HEK293 (cell line): ENCODE measurements at regions not wholly inside any gene's neighbourhood (a gene's known extent, or its start where the extent isn't known, plus 50 kb on each side); places are given as distances from the start of the nearest gene placed in this dataset.

Experiments used
- KLF8 ChIP-seq: fragments of 450-650 bp; formaldehyde crosslinking; IDR thresholded peaks from 2 replicates; pipeline ENCODE4 v1.5.1; 2016; ENCODE audit warnings: missing biosample characterization, missing genetic modification characterization
- ZBTB1 ChIP-seq: fragments of 450-650 bp; formaldehyde crosslinking; IDR thresholded peaks from 2 replicates; pipeline ENCODE4 v1.5.1; 2016; ENCODE audit warnings: missing biosample characterization, missing genetic modification characterization
- ZFHX2 ChIP-seq: fragments of 450-650 bp; formaldehyde crosslinking; conservative IDR thresholded peaks from 2 replicates; pipeline ENCODE4 v1.5.1; 2016; ENCODE audit warnings: missing biosample characterization, missing genetic modification characterization
- ZNF138 ChIP-seq: fragments of 450-650 bp; formaldehyde crosslinking; IDR thresholded peaks from 2 replicates; pipeline ENCODE4 v1.5.1; 2016; ENCODE audit warnings: missing biosample characterization, missing genetic modification characterization, borderline replicate concordance
- ZNF23 ChIP-seq: fragments of 450-650 bp; formaldehyde crosslinking; IDR thresholded peaks from 2 replicates; pipeline ENCODE4 v1.5.1; 2016; ENCODE audit warnings: missing biosample characterization, missing genetic modification characterization, borderline replicate concordance
- ZNF302 ChIP-seq: fragments of 450-650 bp; formaldehyde crosslinking; IDR thresholded peaks from 2 replicates; pipeline ENCODE4 v1.5.1; 2016; ENCODE audit warnings: missing biosample characterization, missing genetic modification characterization, low read depth
- ZNF350 ChIP-seq: fragments of 450-650 bp; formaldehyde crosslinking; IDR thresholded peaks from 2 replicates; pipeline ENCODE4 v1.5.0; 2017; ENCODE audit warnings: missing biosample characterization, mild to moderate bottlenecking, missing genetic modification characterization
- ZNF549 ChIP-seq: fragments of 450-650 bp; IDR thresholded peaks from 2 replicates; pipeline ENCODE4 v1.5.1; 2018; ENCODE audit warnings: missing biosample characterization, missing genetic modification characterization, mild to moderate bottlenecking, inconsistent platforms, moderate library complexity
- ZSCAN30 ChIP-seq: fragments of 450-650 bp; IDR thresholded peaks from 2 replicates; pipeline ENCODE4 v1.5.1; 2018; ENCODE audit warnings: missing biosample characterization, mild to moderate bottlenecking, missing genetic modification characterization, moderate library complexity
- TF ChIP-seq, protein P1 (sequence below): fragments of 450-650 bp; formaldehyde crosslinking; IDR thresholded peaks from 2 replicates; pipeline ENCODE4 v1.5.1; 2016; ENCODE audit warnings: missing biosample characterization, missing genetic modification characterization
- TF ChIP-seq, protein P2 (sequence below): fragments of 450-650 bp; formaldehyde crosslinking; IDR thresholded peaks from 2 replicates; pipeline ENCODE4 v1.5.1; 2016; ENCODE audit warnings: missing biosample characterization, missing genetic modification characterization

GRCh38 chr18:68505178-68505574, 209.7 kb downstream of the TMX3 start:
- TF ChIP-seq, protein P1, sequence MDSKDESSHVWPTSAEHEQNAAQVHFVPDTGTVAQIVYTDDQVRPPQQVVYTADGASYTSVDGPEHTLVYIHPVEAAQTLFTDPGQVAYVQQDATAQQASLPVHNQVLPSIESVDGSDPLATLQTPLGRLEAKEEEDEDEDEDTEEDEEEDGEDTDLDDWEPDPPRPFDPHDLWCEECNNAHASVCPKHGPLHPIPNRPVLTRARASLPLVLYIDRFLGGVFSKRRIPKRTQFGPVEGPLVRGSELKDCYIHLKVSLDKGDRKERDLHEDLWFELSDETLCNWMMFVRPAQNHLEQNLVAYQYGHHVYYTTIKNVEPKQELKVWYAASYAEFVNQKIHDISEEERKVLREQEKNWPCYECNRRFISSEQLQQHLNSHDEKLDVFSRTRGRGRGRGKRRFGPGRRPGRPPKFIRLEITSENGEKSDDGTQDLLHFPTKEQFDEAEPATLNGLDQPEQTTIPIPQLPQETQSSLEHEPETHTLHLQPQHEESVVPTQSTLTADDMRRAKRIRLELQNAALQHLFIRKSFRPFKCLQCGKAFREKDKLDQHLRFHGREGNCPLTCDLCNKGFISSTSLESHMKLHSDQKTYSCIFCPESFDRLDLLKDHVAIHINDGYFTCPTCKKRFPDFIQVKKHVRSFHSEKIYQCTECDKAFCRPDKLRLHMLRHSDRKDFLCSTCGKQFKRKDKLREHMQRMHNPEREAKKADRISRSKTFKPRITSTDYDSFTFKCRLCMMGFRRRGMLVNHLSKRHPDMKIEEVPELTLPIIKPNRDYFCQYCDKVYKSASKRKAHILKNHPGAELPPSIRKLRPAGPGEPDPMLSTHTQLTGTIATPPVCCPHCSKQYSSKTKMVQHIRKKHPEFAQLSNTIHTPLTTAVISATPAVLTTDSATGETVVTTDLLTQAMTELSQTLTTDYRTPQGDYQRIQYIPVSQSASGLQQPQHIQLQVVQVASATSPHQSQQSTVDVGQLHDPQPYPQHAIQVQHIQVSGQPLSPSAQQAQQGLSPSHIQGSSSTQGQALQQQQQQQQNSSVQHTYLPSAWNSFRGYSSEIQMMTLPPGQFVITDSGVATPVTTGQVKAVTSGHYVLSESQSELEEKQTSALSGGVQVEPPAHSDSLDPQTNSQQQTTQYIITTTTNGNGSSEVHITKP (tag by site-specific recombination), result no peak
- TF ChIP-seq, protein P2, sequence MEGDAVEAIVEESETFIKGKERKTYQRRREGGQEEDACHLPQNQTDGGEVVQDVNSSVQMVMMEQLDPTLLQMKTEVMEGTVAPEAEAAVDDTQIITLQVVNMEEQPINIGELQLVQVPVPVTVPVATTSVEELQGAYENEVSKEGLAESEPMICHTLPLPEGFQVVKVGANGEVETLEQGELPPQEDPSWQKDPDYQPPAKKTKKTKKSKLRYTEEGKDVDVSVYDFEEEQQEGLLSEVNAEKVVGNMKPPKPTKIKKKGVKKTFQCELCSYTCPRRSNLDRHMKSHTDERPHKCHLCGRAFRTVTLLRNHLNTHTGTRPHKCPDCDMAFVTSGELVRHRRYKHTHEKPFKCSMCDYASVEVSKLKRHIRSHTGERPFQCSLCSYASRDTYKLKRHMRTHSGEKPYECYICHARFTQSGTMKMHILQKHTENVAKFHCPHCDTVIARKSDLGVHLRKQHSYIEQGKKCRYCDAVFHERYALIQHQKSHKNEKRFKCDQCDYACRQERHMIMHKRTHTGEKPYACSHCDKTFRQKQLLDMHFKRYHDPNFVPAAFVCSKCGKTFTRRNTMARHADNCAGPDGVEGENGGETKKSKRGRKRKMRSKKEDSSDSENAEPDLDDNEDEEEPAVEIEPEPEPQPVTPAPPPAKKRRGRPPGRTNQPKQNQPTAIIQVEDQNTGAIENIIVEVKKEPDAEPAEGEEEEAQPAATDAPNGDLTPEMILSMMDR (tag by site-specific recombination), result no peak
- no peak for TF ChIP-seq ZSCAN30 (tag by site-specific recombination)
- TF ChIP-seq ZNF302 (tag by site-specific recombination), result no peak
- TF ChIP-seq ZNF350, result no peak
- TF ChIP-seq ZFHX2 (tag by site-specific recombination), result no peak
- no peak for TF ChIP-seq ZNF23
- no peak for TF ChIP-seq ZNF138 (tag by site-specific recombination)
- no peak for TF ChIP-seq ZBTB1 (tag by site-specific recombination)
- TF ChIP-seq ZNF549 (tag by site-specific recombination), result no peak
- no peak for TF ChIP-seq KLF8 (tag by site-specific recombination)
